ENCODE measurements at regions not wholly inside any gene's neighbourhood (a gene's known extent, or its start where the extent isn't known, plus 50 kb on each side); places are given as distances from the start of the nearest gene placed in this dataset.
"Not testable (repeated sequence)": the region's sequence is repeated elsewhere in the genome, so short reads cannot be mapped to it uniquely, and the experiment has no call there.

- no peak for DNase-seq (ENCODE audit: low read depth)
- H3K4me3 ChIP-seq (ENCODE audit: low read depth, low read length) = no peak overlapping the region
- TF ChIP-seq, protein P1, sequence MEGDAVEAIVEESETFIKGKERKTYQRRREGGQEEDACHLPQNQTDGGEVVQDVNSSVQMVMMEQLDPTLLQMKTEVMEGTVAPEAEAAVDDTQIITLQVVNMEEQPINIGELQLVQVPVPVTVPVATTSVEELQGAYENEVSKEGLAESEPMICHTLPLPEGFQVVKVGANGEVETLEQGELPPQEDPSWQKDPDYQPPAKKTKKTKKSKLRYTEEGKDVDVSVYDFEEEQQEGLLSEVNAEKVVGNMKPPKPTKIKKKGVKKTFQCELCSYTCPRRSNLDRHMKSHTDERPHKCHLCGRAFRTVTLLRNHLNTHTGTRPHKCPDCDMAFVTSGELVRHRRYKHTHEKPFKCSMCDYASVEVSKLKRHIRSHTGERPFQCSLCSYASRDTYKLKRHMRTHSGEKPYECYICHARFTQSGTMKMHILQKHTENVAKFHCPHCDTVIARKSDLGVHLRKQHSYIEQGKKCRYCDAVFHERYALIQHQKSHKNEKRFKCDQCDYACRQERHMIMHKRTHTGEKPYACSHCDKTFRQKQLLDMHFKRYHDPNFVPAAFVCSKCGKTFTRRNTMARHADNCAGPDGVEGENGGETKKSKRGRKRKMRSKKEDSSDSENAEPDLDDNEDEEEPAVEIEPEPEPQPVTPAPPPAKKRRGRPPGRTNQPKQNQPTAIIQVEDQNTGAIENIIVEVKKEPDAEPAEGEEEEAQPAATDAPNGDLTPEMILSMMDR (conservative IDR thresholded peaks at IDR 0.05; ENCODE audit: low read depth, low read length) = no peak
Measured at GRCh38 chr11:98456308-98456680, 564.5 kb upstream of the CNTN5 start.

DNA sequence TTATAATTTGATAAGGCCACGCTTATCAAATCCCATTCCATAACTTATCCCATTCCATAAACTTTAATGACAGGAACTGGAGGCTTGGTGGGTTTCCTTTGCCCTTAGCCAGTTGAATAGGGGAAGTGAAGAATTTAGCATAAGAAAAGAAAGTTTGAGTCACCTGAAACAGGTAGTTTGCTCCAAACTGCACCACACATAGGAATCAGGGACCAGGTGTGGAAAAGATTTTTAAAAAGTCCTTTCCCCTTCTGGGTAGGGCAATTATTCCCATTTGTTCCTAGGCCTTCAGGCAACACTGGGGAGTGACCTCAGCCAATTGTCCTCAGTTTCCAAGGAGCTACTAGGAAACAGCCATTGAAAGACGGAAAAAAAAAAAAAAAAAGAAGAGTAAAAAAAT lies 525.7 kb upstream of the CNTN5 start:
- TF ChIP-seq, protein P1 (conservative IDR thresholded peaks at IDR 0.05; ENCODE audit: low read depth, low read length) = no peak
- no peak overlapping the region for H3K4me3 ChIP-seq (ENCODE audit: low read depth, low read length)
- no peak for DNase-seq (ENCODE audit: low read depth)

- no peak overlapping the region for H3K4me3 ChIP-seq (ENCODE audit: low read depth, low read length)
- TF ChIP-seq, protein P1 (conservative IDR thresholded peaks at IDR 0.05; ENCODE audit: low read depth, low read length) = no peak
- DNase-seq (ENCODE audit: low read depth) = no peak
Measured at GRCh38 chr11:98495601-98496000, 525.1 kb upstream of the CNTN5 start.

DNA sequence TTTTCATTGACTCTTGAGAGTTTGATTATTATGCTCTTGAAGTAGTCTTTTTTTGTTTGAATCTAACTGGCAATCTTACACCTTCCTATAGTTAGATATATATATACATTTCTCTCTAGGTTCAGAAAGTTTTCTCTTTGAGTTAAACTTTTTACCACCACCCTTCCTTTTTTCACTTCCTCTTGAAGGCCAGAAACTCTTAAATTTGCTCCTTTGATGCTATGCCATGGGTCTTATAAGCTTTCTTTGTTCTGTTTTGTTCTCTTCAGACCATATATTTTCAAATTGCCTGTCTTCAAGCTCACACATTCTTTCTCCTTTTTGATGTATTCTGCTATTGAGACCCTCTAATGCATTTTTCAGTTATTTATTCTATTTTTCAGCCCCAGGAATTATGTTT lies 513.5 kb upstream of the CNTN5 start:
- TF ChIP-seq, protein P1 (conservative IDR thresholded peaks at IDR 0.05; ENCODE audit: low read depth, low read length) = no peak
- DNase-seq (ENCODE audit: low read depth) = no peak
- no peak overlapping the region for H3K4me3 ChIP-seq (ENCODE audit: low read depth, low read length)

DNA sequence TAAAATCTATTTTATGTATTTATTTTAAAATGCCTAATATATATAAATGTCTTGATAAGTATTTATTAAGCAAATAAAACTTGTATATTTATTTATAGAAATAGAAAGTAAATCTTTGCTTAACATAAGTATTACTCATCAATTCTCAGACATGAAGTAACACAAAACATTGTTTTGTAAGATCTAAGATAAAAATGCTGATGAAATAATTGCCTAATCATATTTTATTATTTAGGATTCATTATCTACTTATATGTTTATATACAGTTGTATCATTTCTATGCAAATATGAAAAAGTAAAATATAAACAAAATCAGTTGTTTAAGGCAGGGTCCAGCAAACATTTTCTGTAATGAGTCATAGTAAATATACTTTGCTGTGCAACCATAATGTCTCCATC lies 507.8 kb upstream of the CNTN5 start:
- H3K4me3 ChIP-seq (ENCODE audit: low read depth, low read length) = no peak overlapping the region
- TF ChIP-seq, protein P1 (conservative IDR thresholded peaks at IDR 0.05; ENCODE audit: low read depth, low read length) = no peak
- DNase-seq (ENCODE audit: low read depth) = no peak

- TF ChIP-seq, protein P1 (conservative IDR thresholded peaks at IDR 0.05; ENCODE audit: low read depth, low read length) = no peak
- no peak for DNase-seq (ENCODE audit: low read depth)
- H3K4me3 ChIP-seq (ENCODE audit: low read depth, low read length) = no peak overlapping the region
Measured at GRCh38 chr11:98531576-98531975, 489.2 kb upstream of the CNTN5 start.

DNA sequence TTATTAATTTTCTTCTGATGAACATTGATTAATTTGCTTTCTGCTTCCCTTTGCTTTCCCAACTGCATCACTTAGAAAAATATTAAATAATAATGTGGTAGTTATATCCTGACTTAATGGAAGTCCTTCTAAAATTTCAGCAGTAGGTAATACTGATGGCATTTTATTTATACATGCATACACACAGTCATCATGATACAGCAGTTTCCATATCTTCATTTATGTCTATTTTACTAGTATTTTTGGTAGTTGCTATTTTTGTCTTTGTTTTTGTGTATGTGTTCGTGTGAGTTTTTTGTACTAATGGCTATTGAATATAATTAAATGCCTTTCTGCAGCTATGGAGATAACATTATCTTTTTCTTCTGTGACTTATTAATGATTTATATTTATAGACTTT lies 484.7 kb upstream of the CNTN5 start:
- no peak overlapping the region for H3K4me3 ChIP-seq (ENCODE audit: low read depth, low read length)
- TF ChIP-seq, protein P1 (conservative IDR thresholded peaks at IDR 0.05; ENCODE audit: low read depth, low read length) = no peak
- no peak for DNase-seq (ENCODE audit: low read depth)

GRCh38 chr11:98538358-98538757 lies 482.4 kb upstream of the CNTN5 start:
- not testable (repeated sequence) for H3K4me3 ChIP-seq (ENCODE audit: low read depth, low read length); DNase-seq (ENCODE audit: low read depth)
